ENCODE measurements at regions not wholly inside any gene's neighbourhood (a gene's known extent, or its start where the extent isn't known, plus 50 kb on each side); places are given as distances from the start of the nearest gene placed in this dataset.

DNA sequence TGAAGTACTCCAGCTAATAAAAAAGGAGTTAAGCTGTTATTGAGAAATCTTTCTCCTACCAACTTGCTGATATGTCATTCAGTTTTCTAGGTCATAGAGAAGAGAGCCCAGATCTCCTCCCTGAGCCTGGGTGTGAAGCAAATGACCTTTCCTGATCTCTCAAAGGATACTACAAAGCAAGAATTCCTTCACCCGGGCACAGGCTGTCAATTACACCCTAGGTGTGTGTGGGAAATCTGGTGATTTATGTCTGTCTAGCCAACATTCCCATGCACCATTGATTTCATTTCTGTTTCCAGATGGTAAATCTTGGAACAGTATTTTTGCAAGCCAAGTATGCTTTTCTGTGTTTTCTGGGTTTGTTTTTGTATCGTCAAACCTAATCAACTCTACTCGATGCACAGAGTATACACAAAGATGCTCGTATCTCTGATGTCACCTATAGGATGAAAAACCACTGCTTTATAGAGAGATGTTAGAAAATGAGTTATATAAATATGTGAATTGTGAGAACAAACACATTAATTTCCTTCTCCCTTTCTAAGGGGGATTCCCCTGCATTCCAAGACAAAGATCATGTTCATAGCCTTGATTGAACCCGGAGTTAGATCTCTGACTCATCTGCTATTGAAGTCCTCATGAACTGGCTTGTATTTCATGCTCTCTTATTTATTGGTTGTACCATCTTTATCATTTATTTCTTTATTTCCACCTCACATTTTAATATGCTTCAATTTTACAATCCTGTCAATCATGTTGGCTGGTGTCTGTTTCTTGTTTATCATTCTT, 1037.4 kb downstream of the NLGN4Y start:
- TF ChIP-seq SIN3A (IDR thresholded peaks at IDR 0.05; ENCODE audit: borderline replicate concordance, insufficient read depth, low read length) (no peak), FOXP2 (optimal IDR thresholded peaks at IDR 0.05; ENCODE audit: borderline replicate concordance, extremely low read depth, extremely low read length, insufficient read depth) (no peak)

All from PFSK-1 (cell line).